Fibroblast of peridontal ligament (primary cell): ENCODE measurements at regions not wholly inside any gene's neighbourhood (a gene's known extent, or its start where the extent isn't known, plus 50 kb on each side); places are given as distances from the start of the nearest gene placed in this dataset.

Experiments used
- DNase-seq: peaks from one replicate; pipeline ENCODE4 v3.0.0-alpha.2; 2010; ENCODE audit errors: extremely low read depth

GRCh38 chr2:71936076-71937030 lies 211.3 kb downstream of the CYP26B1 start:
- no peak for DNase-seq

GRCh38 chr2:71935262-71935848 lies 212.3 kb downstream of the CYP26B1 start:
- DNase-seq: peak; percentile 70

GRCh38 chr2:71934595-71935261 lies 212.9 kb downstream of the CYP26B1 start:
- DNase-seq: no peak

GRCh38 chr2:71934320-71934593 lies 213.4 kb downstream of the CYP26B1 start:
- no peak for DNase-seq

GRCh38 chr2:71933467-71934319 lies 214.0 kb downstream of the CYP26B1 start:
- DNase-seq: peak; percentile 39

- DNase-seq: no peak
Observed at GRCh38 chr2:71932780-71933466, 214.7 kb downstream of the CYP26B1 start.

GRCh38 chr2:71932037-71932779 lies 215.5 kb downstream of the CYP26B1 start:
- no peak for DNase-seq

- DNase-seq: peak; percentile 68
Observed at GRCh38 chr2:71930049-71930681, 217.5 kb downstream of the CYP26B1 start.

- no peak for DNase-seq
Observed at GRCh38 chr2:71929482-71929772, 218.2 kb downstream of the CYP26B1 start.

GRCh38 chr2:71928734-71929481 lies 218.8 kb downstream of the CYP26B1 start:
- DNase-seq: no peak

GRCh38 chr2:71927757-71928715 lies 219.6 kb downstream of the CYP26B1 start:
- no peak for DNase-seq

- no peak for DNase-seq
Observed at GRCh38 chr2:71926876-71927756, 220.5 kb downstream of the CYP26B1 start.

- DNase-seq: no peak
Observed at GRCh38 chr2:71926089-71926447, 221.6 kb downstream of the CYP26B1 start.

GRCh38 chr2:71925268-71926088 lies 222.2 kb downstream of the CYP26B1 start:
- DNase-seq: no peak

- peak; percentile 51 for DNase-seq
Observed at GRCh38 chr2:71923887-71924533, 223.7 kb downstream of the CYP26B1 start.

GRCh38 chr2:71923143-71923525 lies 224.5 kb downstream of the CYP26B1 start:
- peak; percentile 92 for DNase-seq
